ENCODE measurements at regions not wholly inside any gene's neighbourhood (a gene's known extent, or its start where the extent isn't known, plus 50 kb on each side); places are given as distances from the start of the nearest gene placed in this dataset.
"Not testable (repeated sequence)": the region's sequence is repeated elsewhere in the genome, so short reads cannot be mapped to it uniquely, and the experiment has no call there.

DNA sequence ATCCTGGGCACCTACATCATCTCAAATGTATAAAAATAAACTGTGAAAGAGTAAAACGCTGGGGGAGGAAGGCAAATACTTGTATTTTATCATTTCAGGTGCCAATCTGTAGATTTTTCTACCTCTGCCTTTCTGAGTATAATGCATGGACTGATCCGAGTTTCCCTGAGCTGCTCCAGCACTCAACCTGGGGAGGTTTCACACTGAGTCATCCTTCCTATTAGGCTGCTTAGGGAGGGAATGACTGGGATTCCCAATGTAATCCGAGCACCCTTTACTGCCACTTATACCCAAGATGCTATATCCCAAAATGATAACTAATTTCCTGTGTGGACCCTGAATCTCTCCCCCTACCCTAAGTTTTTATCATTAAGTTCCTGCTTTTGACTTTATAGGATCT, 126.6 kb downstream of the HNRNPD start:
- DNase-seq: no peak

DNA sequence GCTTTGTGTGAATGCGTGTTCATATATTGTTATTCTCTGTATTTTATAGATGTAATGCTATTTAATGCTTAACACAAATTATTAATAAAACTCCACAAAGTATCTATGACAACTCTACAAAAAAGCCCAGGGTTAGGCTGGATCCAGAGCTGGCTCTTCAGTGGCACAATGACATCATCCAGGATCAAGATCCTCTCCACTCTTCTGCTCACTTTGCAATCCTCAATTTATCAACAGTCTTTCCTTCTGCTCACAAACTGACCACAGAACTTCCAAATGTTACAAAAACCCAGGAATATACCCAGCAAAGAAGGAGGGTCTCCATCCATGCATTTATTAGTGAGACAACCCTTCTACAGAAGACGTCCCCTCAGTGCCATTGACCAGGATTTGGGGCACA, 132.3 kb downstream of the HNRNPD start:
- no peak for DNase-seq

DNA sequence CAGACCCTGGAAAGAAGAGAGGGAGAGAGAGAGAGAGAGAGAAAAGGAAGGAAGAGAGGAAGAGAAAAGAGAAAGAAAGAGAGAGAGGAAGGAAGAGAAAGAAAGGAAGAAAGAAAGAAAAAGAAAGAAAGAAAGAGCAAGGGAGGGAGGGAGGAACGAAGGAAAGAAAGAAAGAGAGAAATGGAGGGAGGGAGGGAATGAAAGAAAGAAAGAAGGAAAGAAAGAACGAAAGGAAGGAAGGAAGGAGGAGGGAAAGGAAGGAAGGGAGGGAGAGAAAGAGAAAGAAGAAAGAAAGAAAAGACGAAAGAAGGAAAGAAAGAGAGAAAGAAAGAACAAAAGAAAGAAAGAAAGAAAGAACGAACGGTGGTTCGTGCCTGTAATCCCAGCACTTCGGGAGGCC, 133.4 kb downstream of the HNRNPD start:
- no peak for DNase-seq

DNA sequence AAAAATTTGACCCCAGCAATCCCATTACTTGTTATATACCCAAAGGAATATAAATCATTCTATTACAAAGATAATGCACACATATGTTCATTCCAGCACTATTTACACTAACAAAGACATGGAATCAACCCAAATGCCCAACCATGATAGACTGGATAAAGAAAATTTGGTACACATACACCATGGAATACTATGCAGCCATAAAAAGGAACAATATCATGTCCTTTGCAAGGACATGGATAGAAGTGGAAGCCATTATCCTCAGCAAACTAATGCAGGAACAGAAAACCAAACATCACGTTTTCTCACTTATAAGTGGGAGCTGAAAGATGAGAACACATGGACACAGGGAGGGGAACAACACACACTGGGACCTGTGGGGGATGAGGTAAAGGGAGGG, 136.6 kb downstream of the HNRNPD start:
- DNase-seq: not testable (repeated sequence)

DNA sequence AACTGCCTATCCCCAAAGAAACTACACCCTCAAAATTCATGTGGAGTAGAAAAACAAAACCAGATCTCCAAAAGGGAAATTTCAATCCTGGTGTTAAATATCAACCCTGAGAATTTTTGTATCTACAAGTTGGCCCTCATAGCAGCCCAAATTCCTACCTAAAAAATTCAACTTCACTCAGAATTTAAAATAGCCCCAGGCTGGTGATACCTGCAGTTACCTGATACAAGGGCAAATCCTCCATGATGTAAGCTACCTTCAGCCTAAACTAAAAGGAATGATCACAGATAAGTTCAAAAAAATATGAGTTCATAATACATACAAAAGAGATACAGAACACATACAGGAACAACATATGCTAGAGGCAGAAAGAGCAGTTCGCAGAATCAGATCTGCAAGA, 138.4 kb downstream of the HNRNPD start:
- DNase-seq: no peak

DNA sequence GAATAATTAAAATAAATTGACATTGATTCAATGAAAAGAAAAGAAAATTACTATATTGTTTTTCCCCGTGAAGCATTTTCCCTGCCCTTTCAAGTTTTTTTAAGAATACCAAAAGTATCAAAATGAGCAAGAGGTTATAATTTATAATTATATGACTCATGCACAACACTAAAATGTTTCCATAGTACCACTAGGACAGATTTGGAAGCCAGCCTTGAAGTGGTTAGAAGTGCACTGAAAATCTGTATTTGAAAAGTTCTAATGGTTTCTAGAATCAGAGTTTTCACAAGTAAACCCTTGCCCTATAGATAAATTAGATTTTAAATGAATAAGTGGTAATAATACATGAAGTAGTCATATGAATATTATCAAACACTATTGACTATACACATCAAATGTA, 140.9 kb downstream of the HNRNPD start:
- DNase-seq: no peak

DNA sequence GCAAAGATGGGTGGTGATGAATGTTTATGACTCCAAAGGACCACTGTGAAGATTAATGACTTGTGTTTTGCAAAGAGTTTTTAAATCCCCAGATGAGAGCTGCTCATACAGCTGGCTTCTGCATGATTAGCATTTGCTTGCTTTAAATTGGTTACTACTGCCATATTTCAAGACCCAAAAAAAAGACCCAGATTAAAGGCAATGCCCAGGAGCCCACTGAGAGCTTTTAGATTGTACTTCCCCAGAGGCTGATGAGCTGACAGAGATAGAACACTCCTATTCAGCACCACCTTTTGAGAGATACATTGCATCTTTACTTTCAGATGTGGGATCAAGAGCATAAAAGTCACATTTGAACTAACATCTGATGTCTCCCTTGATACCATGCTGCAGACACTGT, 142.0 kb downstream of the HNRNPD start:
- no peak for DNase-seq

DNA sequence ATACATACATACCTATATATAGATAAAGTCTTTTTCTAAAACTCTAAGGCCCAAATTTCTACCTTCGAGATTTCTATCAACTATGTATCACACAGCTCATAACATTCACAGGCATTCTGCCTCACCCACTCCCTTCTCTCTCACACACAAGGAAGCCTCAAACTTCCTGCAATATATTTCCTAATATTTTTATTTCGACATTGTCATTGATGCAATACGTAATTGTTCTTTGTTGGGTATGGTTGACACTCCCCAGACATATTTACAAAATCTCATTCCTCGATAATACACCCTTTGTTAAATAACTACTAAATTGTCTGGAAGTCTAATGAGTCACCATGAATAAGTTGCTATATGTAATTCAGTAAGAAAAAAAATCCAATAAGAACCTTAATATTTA, 143.5 kb downstream of the HNRNPD start:
- no peak for DNase-seq

DNA sequence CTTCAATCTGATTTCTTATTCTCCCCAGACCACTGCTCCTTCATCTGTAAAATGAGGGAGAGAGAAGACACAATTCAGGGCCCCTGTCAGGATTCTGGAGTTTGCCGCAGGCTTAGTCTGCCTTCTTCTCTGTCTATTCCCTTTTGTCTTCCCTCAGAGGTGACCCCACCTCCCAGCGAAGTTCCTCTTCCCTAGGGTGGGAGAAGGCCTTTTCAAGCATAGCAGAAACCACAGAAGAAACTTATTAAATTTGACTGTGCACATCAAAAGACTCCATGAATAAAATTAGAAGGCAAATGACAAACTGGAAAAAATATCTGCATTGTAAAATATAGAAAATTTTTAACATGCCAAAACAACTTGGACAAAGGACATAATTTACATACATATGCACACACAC, 148.8 kb downstream of the HNRNPD start:
- no peak for DNase-seq

DNA sequence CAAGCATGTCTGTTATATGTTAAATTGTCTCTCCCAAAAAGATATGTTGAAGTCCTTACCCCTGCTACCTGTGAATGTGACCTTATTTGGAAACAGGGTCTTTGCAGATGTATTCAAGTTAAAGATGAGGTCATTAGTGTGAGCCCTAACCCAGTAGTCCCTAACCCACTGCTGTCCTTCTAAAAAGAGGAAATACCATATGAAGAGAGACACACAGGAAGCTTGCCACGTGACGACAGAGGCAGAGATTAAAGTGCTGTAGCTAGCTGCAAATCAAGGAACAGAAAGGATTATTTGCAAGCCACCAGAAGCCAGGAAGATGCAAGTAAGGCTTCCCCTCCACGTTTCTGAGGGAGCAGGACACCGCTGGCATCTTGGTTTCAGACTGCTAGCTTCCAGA, 150.1 kb downstream of the HNRNPD start:
- peak; percentile 25 for DNase-seq

DNA sequence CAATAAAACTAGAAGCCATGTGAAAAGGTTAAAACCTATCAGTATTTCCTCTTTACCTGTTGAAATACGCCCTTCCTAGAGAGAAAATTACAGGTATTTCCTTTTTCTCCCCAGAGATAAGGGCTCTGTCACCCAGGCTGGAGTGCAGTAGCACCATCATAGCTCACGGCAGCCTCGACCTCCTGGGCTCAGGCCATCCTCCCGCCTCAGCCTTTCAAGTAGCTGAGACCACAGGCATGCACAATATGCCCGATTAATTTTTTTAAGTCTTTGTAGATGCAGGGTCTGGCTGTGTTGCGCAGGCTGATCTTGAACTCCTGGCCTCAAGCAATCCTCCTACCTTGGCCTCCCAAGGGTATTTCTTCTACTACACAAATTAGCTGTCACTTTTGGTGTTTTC, 154.4 kb downstream of the HNRNPD start:
- no peak for DNase-seq

DNA sequence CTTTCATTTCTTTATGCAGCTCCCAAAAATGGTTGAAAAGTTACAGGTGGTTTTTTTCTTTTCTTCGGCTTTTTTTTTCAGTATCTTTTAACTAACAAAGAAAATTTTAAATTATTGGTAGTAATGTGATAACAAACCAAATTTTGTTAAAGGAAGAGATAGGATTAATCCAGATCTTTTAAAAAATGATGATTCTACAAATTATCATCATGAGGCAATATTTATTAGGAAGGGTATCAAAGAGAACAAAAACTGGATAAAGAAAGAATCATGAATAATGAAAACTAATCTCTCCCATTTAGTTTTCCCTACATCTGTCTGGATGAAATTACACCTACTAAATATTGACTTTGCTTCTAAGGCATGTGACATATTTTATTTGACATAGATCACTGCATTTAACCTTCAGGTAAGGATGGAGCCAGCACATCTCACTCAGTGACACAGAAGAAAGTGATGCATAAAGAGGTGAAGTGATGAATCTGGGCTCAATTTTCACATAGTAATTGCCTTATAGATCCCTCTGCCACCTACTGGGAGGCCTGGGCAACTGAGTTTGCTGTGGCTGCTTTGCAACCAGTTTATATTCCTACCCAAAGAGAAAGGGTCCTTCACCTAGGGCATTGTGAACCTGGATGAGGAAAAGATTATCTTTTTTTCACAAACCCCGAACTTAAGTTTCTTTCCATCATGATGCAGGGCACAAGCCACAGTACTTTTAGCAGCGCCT, 155.6 kb downstream of the HNRNPD start:
- no peak for DNase-seq

DNA sequence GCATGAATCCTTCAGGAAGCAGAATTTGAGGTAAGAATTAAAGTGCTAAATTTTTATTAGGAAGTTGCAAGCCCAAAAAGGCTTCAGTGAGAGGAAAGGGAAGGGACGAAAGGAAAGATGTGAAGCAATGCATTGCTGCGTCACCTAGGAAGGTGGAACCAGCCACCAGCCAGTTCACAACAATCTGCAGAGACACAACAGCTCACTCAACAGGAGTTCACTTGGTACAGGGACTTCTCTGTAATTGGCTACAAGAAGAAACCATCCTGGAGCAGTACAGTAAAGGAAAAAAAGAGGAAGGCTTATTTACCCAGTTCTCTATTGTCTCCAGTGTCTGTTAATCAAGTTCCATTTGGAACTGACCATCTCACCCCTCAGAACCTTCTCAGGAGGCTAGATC, 157.6 kb downstream of the HNRNPD start:
- no peak for DNase-seq

DNA sequence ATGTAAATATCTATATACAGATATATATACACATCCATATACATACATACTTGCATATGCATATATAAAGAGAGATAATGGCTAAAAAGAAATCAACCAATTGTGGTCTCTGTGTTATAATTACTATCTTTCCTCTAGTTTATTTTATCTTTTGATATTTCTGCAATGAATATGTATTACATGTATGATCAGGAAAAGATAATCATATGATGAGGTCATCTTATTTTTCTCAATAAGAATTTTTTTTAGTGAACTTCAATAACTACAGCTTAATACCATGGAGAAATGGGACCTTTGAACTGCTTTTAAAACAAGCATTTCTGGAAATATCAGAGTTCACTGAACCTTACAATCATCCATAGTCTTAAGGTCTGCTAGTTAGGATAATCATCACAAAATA, 158.0 kb downstream of the HNRNPD start:
- no peak for DNase-seq

DNA sequence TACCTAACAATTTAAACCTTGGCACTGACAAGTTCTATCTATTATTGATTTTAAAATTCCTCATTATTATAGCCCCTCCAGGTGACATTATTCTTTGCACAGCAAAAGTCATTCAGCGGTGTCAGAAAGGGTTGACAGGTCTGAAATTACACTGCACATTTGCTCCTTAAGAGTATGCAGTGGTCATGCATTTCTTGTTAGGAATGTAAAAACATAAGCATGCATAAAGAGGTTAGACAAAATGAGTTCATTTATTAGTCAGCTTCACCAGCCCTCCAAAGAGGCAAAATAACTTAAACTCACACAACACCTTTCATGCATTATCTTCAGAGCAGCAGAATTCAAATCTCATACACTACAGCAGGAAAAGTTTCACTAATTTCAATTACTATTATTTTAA, 158.8 kb downstream of the HNRNPD start:
- no peak for DNase-seq

DNA sequence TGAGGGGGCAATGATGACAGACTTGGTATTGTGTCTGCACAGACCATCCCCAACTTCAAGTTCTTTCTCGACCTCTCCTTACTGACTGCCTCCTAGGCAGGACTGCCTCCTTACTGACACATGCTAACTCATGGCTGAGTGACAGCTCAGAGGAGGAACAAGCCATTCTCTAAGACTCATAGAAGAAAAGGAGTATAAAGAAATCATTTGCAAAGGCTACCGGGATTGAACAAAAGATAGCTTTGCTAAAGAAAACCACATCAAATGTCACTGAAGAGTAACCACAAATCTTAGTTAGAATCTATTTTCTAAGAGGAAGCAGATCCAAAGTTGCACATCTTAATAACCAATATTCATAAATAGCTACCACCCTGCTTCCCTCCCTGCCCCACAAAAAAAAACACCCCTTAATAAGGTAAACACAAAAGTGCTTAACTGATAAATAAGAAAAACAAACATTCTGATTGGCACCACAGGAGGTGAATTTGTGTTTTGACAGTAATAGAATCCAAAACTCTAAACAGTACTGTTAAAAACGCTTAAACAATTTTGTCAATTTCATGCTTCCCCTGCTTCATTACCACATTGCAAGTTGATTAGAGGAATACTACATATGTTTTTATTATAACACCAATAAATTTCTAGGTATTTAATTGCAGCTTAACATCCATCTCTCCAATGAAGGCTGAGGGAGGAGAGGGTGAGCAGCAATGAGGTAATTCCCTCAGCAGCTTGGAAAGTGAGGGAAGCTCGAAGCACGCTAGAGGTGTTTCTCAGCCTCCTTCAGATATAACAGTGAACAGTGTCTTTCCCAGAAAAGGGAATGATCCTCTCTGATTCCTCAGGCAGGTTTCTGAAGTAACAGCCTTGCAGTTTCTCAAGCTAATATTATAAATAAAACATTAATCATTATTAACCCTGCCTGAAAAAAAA, 160.0 kb downstream of the HNRNPD start:
- DNase-seq: peak; percentile 68

DNA sequence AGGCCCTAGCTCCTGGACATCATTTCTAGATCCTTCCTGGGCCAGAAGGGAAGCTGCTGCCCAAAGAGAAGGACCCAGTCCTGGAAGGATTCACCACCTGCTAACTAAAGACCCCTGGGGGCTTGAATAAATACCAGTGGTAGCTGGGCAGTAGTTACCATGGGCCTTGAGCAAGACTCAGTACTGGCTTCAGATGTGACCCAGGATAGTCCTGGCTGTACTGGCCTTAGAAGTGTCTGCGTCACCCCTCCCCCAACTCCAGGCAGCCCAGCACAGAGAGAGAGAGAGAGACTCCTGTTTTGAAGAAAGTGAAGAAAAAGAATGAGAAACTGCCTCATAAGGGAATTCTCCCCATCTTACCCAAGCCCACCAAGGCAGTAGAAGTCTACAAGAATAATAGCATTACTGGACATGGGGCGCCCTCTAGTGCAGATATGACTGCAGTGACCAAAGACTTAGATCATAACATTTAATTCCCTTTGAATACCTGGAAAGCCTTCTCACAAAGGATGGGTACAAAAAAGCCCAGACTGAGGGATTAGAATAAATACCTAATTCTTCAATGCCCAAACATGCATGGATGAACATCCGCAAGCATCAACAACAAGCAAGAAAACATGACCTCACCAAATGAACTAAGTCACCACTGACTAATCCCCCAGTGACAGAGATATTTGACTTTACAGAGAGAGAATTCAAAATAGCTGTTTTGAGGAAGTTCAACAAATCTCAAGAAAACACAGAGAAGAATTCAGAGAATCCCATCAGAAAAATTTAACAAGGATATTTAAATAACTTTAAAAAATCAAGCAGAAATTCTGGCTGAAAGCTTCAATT, 171.8 kb downstream of the HNRNPD start:
- DNase-seq: peak; percentile 28

DNA sequence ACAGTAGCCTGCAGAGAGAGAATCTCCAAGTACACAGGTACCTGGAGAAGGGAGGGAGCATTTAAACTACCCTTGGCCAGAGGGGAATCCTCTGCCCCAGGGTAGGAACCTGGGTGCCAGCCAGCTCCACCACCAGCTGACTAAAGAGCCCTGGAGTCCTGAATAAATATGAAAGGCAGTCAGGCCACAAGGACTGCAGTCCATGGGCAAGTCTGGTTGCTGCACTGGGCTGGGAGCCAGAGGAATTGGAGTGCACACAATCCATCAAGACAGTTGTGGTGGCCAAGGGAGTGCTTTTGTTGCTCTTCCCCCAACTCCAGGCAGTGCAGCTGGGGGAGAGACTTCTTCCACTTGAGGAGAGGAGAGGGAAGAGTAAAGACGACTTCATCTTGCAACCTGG, 172.5 kb downstream of the HNRNPD start:
- DNase-seq: no peak

DNA sequence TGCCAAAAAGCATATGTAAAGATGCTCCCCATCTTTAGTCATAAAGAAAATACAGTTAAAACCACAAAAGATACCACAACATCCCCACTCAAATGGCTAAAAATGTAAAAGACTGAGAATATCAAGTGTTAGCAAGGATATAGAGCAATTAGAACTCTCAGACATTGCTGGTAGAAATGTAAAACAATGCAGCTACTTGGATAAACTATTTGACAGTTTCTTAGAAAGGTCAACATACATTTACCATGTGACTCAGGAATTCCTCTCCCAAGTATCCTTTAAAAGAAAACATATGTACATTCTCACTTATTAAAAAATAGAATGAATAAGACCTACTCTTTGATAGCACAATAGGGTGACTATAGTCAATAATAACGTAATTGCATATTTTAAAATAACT, 173.7 kb downstream of the HNRNPD start:
- no peak for DNase-seq

DNA sequence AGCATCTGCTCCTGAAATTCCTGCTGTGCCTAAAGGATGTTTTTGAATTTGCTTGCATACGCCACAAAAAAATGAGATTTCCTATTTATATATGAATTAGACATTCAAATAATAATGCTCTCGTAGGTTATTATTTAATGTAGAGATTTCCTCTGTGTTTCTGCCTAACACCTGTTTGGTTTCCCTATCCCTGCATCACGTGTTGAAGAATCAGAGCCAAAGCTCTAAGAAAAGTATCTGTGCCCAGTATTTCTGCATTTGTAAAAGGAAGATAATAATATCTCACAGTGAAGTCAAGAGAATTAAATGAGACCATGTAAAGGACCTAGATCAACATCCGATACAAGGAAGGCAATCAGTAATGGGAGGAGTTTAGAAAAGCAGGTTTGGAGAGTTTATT, 179.5 kb downstream of the HNRNPD start:
- no peak for DNase-seq

DNA sequence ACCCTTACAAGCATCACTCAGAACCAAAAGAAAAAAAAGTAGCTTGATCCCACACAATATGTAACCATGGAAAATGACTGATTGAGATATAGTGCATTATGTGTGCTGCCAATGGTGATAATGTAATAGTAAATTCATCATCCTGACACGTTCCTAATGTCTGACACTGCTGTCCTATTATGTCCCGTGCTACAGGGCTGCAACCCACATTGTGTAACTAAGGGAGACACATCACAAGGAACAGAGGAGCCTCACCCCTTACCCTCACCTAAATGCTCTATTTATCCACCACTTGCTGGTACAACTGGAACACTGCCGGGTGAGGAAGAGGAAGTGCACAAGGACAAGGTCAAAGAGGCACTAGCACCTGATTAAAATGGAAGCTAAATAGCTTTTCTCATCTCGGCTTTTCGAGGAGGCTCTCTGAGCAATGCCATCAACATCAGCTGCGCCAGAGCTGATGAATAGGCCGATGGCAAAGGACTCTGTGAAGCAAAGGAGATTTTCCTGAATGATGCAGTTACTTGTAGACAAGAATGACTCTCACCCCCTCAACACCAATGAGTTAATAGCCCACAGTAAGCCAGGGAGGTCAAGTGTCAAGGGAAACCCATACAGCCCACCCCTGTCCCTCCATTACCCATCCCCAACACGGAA, 181.6 kb downstream of the HNRNPD start:
- no peak for DNase-seq

DNA sequence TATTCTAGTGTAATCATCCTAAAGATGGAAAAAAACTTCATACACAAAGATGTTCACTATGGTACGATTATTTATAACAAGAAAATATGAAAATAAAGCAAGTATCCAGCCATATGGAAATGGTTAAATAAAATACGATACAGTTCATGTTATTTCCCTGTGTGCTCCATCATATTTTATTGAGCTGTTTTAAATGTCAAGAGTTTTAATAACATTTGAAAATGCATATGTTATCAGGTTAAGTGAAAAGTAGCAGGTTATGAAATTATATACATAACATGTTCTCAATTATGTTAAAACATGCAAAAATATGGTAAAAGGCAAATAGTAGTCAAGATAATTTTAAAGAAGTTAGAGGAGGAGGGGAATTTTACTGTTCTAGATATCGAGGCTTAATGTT, 192.0 kb downstream of the HNRNPD start:
- DNase-seq: no peak

DNA sequence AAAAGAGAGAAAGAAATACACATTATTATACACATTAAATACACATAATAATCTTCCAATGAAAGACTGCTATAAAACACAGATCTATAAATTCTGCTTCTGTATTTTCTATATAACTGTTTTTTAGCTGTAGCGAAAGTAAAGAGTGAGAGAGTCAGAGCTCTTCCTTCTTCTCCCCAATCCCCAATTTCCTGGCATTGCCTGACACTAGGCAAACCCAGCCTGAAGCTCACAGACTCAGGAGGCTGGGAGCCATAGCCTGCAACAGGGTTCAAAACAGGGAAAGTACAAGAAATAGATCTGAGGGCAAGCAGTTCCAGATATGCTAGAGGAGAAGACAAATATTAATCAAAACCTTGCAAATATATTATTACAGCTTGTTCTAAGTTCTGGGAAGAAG, 201.6 kb downstream of the HNRNPD start:
- no peak for DNase-seq

All from central memory CD4-positive, alpha-beta T cell (primary cell).